ENCODE measurements at regions not wholly inside any gene's neighbourhood (a gene's known extent, or its start where the extent isn't known, plus 50 kb on each side); places are given as distances from the start of the nearest gene placed in this dataset.

- ChIA-PET CTCF (no interaction called here), POLR2A (no interaction called here), SMC1A (ENCODE audit: uncharacterized antibody, unreplicated experiment) (no interaction called here), RAD21 (ENCODE audit: unreplicated experiment) (no interaction called here)
- H3K9me3 ChIP-seq (replicated peaks; ENCODE audit: control insufficient read depth, insufficient read depth, low read length), result no peaks in the 10 kb centered on the region
- no peaks in the 10 kb centered on the region for H3K79me2 ChIP-seq (ENCODE audit: control insufficient read depth, insufficient read depth, low read length)
- no peak overlapping the region for H3K27ac ChIP-seq (ENCODE audit: control insufficient read depth, insufficient read depth)
- no peak overlapping the region for H3K4me2 ChIP-seq (ENCODE audit: control insufficient read depth, insufficient read depth)
- in situ Hi-C loops (cut with MboI), result no loop called here
- intact Hi-C loops (cut with micrococcal nuclease; ENCODE audit: unreplicated experiment), result no loop called here
- DNase-seq (ENCODE audit: low read depth, low spot score) (no peak), FAIRE-seq (no peak), ATAC-seq (no peak)
- no peak overlapping the region for H3K9ac ChIP-seq (ENCODE audit: control insufficient read depth, insufficient read depth, low read length)
- H3K27me3 ChIP-seq (replicated peaks in 1 of 2; ENCODE audit: control insufficient read depth in 2 of 2, insufficient read depth in 2 of 2, low read length in 1 of 2), result no peaks in the 10 kb centered on the region; a peak in 1 of 4 replicates
- BruUV-seq (replicated peaks), result no TSS peak
- H2AFZ ChIP-seq (ENCODE audit: control insufficient read depth, low read depth, low read length), result no peak overlapping the region
- no peaks in the 10 kb centered on the region for H4K20me1 ChIP-seq (ENCODE audit: control insufficient read depth, insufficient read depth)
- H3K4me1 ChIP-seq (ENCODE audit: control insufficient read depth, insufficient read depth, low read length), result no peaks in the 10 kb centered on the region
- H3K36me3 ChIP-seq (ENCODE audit: control insufficient read depth in 2 of 2, insufficient read depth in 2 of 2, low read length in 1 of 2), result no peaks in the 10 kb centered on the region
- no peak overlapping the region for H3K4me3 ChIP-seq
- TF ChIP-seq FOS (IDR thresholded peaks at IDR 0.05; ENCODE audit: borderline replicate concordance, extremely low read depth, insufficient read length) (no peak), RB1 (IDR thresholded peaks at IDR 0.05; ENCODE audit: borderline replicate concordance) (no peak), SREBF2 (IDR thresholded peaks at IDR 0.05; ENCODE audit: low read length) (no peak), CHD1 (IDR thresholded peaks at IDR 0.05; ENCODE audit: low read depth, low read length) (no peak), ZBED1 (IDR thresholded peaks at IDR 0.05; ENCODE audit: borderline replicate concordance) (no peak), MTA2 (IDR thresholded peaks at IDR 0.05; ENCODE audit: low read depth) (no peak), STAT1 (conservative IDR thresholded peaks at IDR 0.05) (no peak), RAD21 (IDR thresholded peaks at IDR 0.05; ENCODE audit: insufficient read depth, low read depth, low read length) (no peak), NR2C1 (IDR thresholded peaks at IDR 0.05) (no peak), BCL11A (IDR thresholded peaks at IDR 0.05; ENCODE audit: low read depth, low read length) (no peak), STAT3 (IDR thresholded peaks at IDR 0.05; ENCODE audit: low read depth, low read length) (no peak), KDM1A (IDR thresholded peaks at IDR 0.05; ENCODE audit: borderline replicate concordance) (no peak), IKZF1 (conservative IDR thresholded peaks at IDR 0.05) (no peak), JUND (IDR thresholded peaks at IDR 0.05; ENCODE audit: low read depth, low read length) (no peak), ASH2L (IDR thresholded peaks at IDR 0.05; ENCODE audit: borderline replicate concordance, low read depth) (no peak), RAD51 (IDR thresholded peaks at IDR 0.05) (no peak), TARDBP (IDR thresholded peaks at IDR 0.05; ENCODE audit: borderline replicate concordance) (no peak), RCOR1 (conservative IDR thresholded peaks at IDR 0.05; ENCODE audit: low read depth, low read length) (no peak), CREM (IDR thresholded peaks at IDR 0.05; ENCODE audit: low read depth) (no peak)
- TF ChIP-seq, protein P1, sequence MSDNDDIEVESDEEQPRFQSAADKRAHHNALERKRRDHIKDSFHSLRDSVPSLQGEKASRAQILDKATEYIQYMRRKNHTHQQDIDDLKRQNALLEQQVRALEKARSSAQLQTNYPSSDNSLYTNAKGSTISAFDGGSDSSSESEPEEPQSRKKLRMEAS (IDR thresholded peaks at IDR 0.05; ENCODE audit: low read depth, low read length), result no peak
These were observed 107.6 kb upstream of the CEP85L start for GRCh38 chr6:118758946-118759345.

Data from GM12878 (cell line).